NCI-H748 (cell line): ENCODE measurements at regions not wholly inside any gene's neighbourhood (a gene's known extent, or its start where the extent isn't known, plus 50 kb on each side); places are given as distances from the start of the nearest gene placed in this dataset.

Experiments used
- DNase-seq: peaks from one replicate; lab custom pipeline; 2025; ENCODE audit not compliant: unreplicated experiment; lab: John Stamatoyannopoulos, UW

DNA sequence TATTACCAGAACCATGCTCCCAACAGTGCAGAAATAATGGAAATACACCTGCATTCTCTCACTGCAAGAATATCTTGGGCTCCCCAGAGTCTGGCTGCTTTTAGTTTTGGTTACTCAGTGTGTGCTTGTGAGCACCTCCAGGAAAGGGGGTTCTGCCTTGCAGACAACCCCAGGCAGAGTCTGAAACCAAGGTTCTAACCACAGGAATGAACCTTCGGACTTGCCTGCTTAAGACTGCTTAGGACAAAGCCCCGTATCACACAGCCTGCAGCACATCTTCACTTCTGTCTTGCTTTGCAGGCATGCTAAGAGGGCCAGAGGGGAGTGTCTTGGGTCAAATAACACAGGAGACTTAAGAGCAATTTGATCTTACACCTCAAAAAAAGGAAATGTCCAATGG is 94.8 kb upstream of the SPATA31C2 start:
- no peak for DNase-seq

DNA sequence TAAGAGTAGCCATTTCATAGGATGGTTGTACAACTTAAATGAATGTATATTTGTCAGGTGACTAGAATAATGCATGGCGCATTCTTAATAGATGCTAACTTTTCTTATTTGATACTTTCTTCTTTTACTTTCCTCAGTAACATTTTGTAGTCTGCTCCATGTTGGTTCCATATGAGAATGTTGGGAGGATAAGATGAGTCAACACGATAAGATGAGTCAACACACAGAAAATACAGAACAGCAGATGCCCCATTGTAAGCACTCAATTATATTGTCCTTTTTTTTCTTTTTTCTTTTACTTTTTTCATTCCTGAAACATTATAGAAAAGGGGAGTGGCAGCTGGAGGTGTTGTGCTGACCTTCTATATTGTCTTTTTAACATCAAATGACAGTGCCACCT is 92.3 kb upstream of the SPATA31C2 start:
- no peak for DNase-seq

DNA sequence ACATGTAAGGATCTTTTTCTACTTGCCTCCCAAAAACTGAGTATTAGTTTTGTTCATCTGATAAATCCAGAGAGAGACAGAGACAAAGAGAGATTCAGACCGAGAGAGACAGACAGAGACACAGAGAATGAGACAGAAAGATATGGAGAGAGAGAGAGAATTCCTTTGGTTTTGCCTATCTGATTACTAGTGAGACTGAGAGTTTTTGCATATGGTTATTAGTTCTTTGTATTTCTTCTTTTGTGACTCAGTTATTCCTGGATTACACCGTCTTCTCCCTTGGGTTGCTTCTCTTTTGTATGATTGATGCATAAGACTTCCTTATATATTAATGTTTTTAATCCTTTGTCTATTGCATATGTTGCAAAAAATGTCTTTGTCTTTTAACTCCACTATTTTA is 91.2 kb upstream of the SPATA31C2 start:
- no peak for DNase-seq

DNA sequence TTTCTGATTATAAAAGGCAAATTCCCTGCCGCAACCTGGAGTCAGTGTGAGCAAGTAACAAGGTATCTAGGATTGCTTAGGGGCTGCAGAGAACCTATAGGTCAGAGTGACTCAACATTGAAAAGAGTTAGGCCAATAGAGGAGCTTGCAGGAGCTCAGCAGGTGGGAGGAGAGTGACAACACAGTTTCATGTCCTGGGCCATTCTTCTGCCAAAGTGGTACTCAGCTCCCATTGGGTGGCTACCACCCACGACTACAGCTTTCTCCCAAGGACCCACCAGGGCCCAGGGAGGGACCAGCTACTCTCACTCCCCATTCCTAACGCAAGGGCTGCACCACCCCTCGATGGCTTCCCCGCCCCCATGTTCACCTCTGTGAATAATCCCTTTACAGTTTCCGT is 86.7 kb upstream of the SPATA31C2 start:
- no peak for DNase-seq

DNA sequence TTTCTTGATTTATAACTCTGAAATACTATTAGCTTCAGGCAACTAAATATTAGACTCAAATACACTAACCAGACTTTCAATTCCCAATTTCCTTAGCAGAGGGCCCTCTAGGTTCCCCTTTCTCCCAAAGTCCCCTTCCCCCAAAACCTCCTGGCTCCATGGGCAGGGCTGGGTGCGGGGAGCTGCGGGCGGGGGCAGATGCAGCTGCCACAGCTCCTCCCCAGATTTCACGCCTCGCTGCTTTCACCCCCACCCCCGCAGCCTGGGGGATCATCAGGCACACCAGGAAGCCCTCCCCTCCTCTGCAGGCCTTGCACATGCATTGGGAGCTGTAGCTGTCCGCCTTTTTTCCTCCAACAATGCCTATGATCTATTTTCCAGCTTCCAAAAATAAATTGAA is 82.8 kb upstream of the SPATA31C2 start:
- no peak for DNase-seq

DNA sequence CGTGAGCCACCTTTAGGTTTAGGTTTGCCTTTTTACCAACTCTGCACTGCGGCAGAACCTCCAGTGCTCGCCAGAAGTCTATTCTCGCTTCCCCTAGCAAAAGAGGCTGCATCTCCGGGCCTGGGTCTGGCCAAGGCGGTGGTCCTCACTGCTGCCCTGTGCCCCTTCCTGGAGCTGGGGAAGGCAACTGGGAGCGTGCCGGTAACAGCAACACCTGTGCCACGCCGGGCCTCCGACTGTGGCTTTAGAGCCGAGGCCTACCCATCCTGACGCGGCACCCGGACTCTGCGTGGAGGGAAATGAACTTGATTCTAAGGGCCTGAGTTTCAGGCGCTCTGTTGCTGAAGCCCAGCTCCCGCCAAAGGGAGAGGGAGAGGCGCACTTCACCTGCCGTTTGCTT is 82.4 kb upstream of the SPATA31C2 start:
- no peak for DNase-seq

DNA sequence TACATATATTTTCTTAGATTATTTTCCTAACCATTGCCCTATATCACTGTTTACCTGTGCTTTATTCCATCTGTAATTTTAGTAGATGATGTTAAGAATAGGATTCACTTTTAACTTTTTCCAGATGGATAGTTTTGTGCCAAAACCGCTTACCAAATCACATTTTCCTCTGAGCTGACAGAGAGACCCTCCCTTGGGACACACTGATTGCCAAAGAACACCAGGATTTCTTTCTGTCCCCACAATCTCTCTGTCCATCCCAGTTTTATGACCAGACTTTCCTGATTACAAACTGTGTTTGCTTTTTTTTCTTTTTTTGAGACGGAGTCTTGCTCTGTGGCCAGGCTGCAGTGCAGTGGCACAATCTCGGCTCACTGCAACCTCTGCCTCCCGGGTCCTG is 81.3 kb upstream of the SPATA31C2 start:
- DNase-seq = no peak

DNA sequence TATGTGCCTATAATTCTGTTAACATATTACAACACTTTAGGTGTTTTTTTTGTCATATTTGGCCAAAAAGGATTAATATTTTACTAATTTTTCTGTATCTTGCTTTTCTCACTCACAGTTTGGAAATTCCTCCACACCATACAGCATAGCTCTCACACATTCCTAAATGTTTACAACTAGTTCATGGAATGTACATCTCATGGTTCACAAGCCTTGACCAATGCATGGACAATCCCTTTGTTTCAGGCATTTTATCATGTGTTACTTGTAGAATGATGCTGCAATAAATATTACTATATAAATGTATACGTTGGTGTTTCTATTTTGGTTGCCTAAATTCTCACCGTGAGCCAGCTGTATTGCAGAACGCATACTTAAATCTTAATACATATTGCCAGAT is 80.5 kb upstream of the SPATA31C2 start:
- DNase-seq = no peak

DNA sequence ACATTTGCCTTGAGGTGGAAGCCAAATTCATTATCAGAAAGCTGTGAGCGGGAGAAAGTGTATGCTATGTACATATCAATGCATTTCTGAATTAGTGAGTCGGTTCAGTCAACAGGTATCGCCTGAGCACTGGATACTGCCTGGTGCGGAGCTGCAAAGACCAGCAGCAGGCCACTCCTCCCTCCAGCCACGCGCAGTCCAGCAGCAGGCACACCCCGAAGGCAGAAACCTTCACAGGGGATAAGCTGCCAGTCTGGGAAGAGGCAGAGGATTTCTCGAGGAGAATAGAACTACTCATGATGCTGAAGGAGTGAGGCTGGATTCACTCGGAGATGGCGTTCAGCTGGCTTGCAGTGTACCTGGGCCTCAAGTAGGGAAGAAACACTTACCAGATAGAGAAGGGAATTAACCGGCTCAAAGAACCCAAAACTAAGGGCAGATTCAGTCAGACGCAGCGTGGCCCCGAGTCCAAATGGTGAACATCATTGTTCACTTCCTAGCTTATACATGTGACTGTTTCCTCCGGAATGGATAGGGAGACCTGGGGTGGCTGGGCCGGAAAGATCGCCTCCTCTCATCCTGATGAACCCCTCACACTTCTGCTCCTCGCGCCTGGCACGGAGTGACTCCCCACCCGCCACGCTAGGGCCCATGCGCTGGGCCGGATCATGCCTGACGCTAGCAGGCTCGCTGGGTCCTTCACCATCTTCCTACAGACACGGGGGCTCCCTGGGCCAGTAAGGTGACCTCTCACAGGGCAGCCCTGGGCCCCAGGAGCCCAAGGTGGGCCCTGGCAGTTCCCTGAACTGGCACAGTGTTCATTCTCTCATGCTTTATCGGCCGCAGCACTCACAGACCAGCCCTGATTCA is 78.1 kb upstream of the SPATA31C2 start:
- DNase-seq = no peak

DNA sequence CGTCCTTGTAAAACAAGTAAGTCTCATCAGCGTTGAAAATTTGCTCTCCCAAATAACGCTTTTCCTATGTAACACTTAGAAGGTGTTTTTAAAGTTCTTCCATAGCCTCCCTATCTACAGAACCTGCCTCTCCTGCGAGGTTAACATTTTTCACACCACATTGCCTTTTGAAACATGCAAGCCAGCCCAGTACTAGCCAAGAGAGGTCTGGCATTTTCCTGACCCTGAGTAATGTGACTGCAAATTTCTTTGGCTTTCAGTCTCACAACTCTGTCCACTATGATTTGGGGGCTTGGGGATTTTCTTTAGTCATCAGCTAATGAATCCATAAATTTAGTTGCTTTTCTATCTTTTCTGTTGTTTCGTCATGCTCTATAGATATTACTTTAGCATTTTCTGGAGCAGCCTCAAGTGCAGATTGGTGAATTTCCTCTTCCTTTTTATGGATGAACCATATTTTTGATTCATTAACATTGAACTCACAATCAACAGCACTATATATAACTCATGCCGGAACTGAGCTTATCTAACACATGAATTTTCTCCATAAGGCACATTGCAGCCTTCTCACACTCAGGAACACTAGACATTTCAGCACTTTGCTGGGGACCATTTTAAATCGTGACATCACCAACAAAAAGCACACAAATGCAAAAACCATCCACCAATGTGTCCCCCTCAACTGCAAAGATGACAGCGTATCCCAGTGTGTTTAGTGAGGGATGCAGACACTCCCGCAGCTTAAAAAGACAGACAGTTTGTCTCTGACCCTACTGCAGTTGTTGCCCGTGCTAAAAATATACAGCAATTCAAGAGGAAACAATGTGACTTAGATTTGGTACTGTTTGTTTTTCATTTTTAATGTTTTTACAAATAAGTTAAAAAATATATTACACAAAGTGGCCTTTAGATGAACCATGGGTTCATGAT is 77.2 kb upstream of the SPATA31C2 start:
- DNase-seq = no peak

DNA sequence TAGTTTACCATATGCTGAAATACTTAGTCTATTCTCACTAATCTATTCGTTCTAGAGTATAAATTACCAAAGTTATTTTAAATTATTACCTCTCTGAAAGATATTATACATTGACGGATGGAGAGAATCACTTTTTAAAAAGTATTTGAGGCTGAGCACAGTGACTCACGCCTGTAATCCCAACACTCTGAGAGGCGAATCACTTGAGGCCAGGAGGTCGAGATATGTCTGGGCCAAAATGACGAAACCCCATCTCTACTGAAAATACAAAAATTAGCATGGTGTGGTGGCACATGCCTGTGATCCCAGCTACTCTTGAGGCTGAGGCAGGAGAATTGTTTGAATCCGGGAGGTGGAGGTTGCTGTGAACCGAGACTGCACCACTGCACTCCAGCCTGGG is 64.0 kb upstream of the SPATA31C2 start:
- DNase-seq = no peak

DNA sequence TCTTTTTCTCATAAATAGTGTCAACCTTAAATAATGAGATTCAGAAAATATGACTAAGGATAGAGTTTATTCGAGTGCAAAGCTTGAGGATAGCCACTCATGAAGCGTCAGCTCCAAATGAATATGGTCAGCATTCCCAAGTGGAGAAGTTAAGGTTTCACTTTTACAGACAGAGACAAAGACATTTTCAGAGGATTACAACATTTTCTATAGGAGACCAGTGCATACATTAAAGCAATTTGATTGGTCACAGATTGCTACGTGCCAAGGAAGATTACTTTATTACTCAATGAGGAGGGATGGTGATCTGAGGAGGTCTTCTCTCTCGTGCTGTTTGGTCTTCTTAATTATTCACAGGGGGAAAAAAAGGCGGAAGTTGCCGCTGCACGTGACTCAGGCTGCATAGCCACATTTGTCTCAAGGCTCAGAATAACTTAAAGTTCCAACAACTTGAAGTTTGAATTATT is 60.1 kb upstream of the SPATA31C2 start:
- DNase-seq = peak; percentile 6

DNA sequence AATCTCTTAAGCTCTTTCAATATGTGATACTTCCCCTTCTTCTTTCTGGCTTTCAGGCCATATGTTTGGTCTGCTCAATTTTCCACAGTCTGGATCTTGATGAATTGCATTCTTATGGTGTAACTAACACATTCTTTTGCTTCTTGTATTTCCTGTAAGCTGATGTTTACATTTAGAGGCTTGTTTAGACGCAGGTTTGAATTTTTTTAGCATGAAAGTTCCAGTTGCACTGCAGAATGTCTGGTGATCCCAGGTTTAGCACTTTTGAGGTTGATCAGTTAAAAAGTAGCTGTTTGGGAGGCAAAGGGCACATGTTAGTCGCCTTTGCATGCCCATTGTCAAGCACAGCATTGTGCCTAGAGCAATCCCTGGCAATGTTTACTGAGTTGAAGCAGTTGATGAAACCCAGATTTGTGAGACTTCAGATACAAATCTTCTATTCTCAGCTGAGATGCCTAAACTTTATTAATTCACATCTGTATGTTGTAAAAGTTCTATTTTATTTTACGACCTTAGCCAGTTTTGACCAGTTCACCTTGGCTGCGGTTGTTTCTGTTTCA is 59.6 kb upstream of the SPATA31C2 start:
- DNase-seq = no peak

DNA sequence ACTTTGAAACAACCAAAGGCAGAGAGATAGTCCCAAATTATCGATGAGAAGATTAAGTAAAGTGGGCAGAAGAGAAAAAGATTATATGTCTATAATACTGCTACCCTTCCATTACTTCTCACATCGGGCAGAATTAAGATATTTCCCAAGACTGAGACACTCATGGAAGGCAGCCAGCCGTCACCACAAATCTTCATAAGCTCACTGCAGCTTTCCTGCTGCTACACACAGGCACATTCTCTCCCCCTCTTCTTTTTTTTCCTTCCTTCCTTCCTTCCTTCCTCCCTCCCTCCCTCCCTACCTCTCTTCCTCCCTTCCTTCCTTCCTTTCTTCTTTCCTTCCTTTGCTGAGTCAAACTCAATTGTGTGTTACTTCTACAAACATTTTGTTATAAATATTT is 58.7 kb upstream of the SPATA31C2 start:
- DNase-seq = no peak

DNA sequence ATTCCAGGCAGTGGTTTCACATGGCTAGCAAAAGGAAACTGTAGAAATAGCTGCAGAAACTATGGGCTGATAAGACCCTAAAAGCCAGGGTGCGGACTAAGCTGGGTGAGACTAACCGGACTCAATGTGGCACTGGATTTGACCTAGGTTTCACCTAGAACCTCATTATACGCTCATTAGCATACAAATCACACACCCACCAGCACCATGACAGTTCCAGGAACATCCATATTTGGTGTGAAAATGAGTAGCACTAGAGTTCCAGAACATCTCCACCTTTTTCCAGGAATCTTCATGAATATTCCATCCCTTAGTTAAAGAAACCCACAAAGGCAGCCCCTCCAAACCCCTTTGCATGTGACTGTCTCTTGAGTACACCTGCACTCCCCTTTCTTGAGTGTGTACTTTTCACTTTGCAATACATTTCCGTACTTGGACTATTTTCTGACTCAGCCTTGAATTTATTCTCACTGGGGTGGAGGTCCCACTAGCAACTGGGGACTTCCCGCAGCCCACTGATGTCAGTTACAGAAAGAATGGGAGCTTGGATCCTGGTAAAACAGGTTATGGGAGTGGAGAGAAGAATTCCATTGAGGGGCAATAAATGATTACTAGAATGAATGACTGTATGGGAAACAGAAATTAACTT is 58.0 kb upstream of the SPATA31C2 start:
- no peak for DNase-seq

DNA sequence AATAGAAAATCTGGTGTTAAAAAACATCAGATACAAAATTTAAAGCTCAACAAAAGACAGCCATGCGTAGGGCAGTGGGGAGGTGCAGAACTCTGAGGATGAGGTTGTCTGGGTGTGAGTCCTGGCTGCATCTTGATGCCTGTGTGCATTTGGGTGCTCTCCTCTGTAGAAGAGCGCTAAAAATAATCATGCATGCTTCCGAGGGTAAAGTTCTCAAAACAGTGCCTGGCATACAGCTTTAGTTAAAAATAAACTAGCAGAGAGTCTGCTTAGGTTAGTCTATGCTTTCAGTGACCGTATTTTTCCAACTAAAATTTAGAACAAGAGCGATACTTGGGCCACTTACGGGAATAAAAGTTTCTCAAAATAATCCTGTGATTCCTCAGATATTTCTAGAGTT is 55.5 kb upstream of the SPATA31C2 start:
- DNase-seq = no peak

DNA sequence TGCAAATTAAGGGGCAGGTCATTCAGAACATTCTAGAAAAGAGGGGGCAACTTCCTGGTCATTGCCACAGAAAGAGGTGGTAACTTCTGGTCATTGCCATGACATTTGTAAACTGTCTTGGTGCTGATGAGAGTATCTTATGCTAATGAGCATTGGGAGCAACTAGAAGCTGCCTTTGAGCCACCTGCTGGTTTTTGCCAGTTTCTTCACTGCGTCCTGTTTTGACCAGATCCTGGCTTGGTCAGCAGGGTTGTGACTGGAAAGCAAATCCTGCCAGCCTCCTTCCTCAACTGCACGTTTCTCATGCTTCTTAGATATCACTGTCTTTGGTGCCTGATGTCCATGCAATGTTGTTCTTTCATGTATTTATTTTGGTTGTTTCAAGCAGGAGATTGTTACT is 53.2 kb upstream of the SPATA31C2 start:
- no peak for DNase-seq

DNA sequence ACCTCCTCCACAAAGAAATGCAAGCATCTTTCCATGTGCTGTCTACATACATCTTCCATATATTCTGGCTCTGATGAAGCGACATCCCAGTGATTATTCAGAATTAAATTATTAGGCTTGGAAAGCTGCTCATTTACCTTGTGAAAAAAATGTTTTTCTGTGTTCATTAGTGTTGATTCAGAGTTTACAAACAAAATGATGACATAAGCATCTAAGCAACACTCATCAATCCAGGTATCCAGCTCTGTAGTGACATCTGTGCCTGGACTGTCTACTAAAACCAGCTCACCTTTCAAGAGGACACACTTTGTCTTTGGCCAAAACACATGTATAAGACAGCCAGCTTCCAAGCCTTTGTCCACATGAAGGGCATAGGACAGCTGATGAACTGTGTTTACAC is 51.1 kb upstream of the SPATA31C2 start:
- DNase-seq = no peak
